Neuronal stem cell (in vitro differentiated cells): ENCODE measurements at regions not wholly inside any gene's neighbourhood (a gene's known extent, or its start where the extent isn't known, plus 50 kb on each side); places are given as distances from the start of the nearest gene placed in this dataset.
"Not testable (repeated sequence)": the region's sequence is repeated elsewhere in the genome, so short reads cannot be mapped to it uniquely, and the experiment has no call there.

Source experiments
- DNase-seq: peaks from one replicate; pipeline ENCODE4 v3.0.0-alpha.2; 2013; ENCODE audit warnings: low spot score
- H2AFZ ChIP-seq: one replicate; pipeline ENCODE4 v1.6.1; 2013; ENCODE audit warnings: mild to moderate bottlenecking, low read length, inconsistent platforms
- H2AK5ac ChIP-seq: 2 replicates; pipeline ENCODE4 v1.6.1; 2013; ENCODE audit warnings: low read depth, mild to moderate bottlenecking, inconsistent platforms, low read length, moderate library complexity, mixed read lengths
- H2BK120ac ChIP-seq: 2 replicates; pipeline ENCODE4 v1.6.1; 2013; ENCODE audit warnings: low read depth, mild to moderate bottlenecking, inconsistent platforms, low read length, moderate library complexity, mixed read lengths
- H2BK12ac ChIP-seq: one replicate; pipeline ENCODE4 v1.6.1; 2013; ENCODE audit warnings: low read length, inconsistent platforms
- H2BK15ac ChIP-seq: 2 replicates; pipeline ENCODE4 v1.6.1; 2013; ENCODE audit warnings: mild to moderate bottlenecking, low read length, inconsistent platforms, mixed read lengths
- H2BK5ac ChIP-seq: one replicate; pipeline ENCODE4 v1.6.1; 2013; ENCODE audit warnings: inconsistent platforms, mild to moderate bottlenecking, low read length, moderate library complexity
- H3K14ac ChIP-seq: one replicate; pipeline ENCODE4 v1.6.1; 2013; ENCODE audit warnings: low read length, inconsistent platforms
- H3K18ac ChIP-seq: 2 replicates; pipeline ENCODE4 v1.6.1; 2013; ENCODE audit warnings: low read length, inconsistent platforms
- H3K23ac ChIP-seq: 2 replicates; pipeline ENCODE4 v1.6.1; 2013; ENCODE audit warnings: low read depth, mild to moderate bottlenecking, mixed read lengths, low read length, inconsistent platforms; ENCODE audit not compliant: poor library complexity
- H3K27ac ChIP-seq: replicated peaks from 3 replicates; pipeline ENCODE4 v1.5.1; 2013; ENCODE audit warnings: low read length, inconsistent platforms
- H3K27me3 ChIP-seq, 3 experiments: 2 replicates each; pipeline ENCODE4 v1.6.1; 2013; ENCODE audit warnings: low read length in 3 of 3, mild to moderate bottlenecking in 2 of 3, inconsistent platforms in 1 of 3, low read depth in 1 of 3, mixed read lengths in 1 of 3, moderate library complexity in 1 of 3; ENCODE audit not compliant: control insufficient read depth in 3 of 3, insufficient read depth in 3 of 3
- H3K36me3 ChIP-seq, 2 donors: replicated peaks in 1 of 2; 2 replicates each; pipeline ENCODE4 v1.6.1; 2013; ENCODE audit warnings: low read length in 2 of 2; ENCODE audit not compliant: control insufficient read depth in 2 of 2, insufficient read depth in 2 of 2
- H3K4ac ChIP-seq: 2 replicates; pipeline ENCODE4 v1.6.1; 2013; ENCODE audit warnings: inconsistent platforms, mild to moderate bottlenecking, low read length, moderate library complexity
- H3K4me1 ChIP-seq, 2 donors: 1 replicate in 1 of 2; 2 replicates in 1 of 2; pipeline ENCODE4 v1.6.1; 2013; ENCODE audit warnings: low read length in 2 of 2, low read depth in 1 of 2; ENCODE audit not compliant: control insufficient read depth in 2 of 2, insufficient read depth in 1 of 2
- H3K4me2 ChIP-seq: one replicate; pipeline ENCODE4 v1.6.1; 2013; ENCODE audit warnings: mild to moderate bottlenecking, low read length, inconsistent platforms; ENCODE audit not compliant: insufficient read depth, poor library complexity, severe bottlenecking
- H3K4me3 ChIP-seq, 2 donors: 2 replicates each; pipeline ENCODE4 v1.5.1; 2013; ENCODE audit warnings: low read length in 2 of 2, mild to moderate bottlenecking in 2 of 2, inconsistent platforms in 1 of 2, moderate library complexity in 1 of 2
- H3K79me1 ChIP-seq: one replicate; pipeline ENCODE4 v1.6.1; 2013; ENCODE audit warnings: low read depth, mild to moderate bottlenecking, inconsistent platforms, low read length, moderate library complexity
- H3K9ac ChIP-seq: one replicate; pipeline ENCODE4 v1.6.1; 2013; ENCODE audit warnings: mild to moderate bottlenecking, low read depth, low read length, inconsistent platforms; ENCODE audit not compliant: poor library complexity
- H3K9me3 ChIP-seq, 2 donors: replicated peaks in 1 of 2; 2 replicates each; pipeline versions ENCODE3 to v1.6.1; 2013; ENCODE audit warnings: low read length in 2 of 2, mild to moderate bottlenecking in 2 of 2, inconsistent platforms in 1 of 2, low read depth in 1 of 2, mixed read lengths in 1 of 2, moderate library complexity in 1 of 2; ENCODE audit not compliant: control insufficient read depth in 2 of 2, insufficient read depth in 1 of 2
- H4K8ac ChIP-seq: one replicate; pipeline ENCODE4 v1.6.1; 2013; ENCODE audit warnings: low read depth, mild to moderate bottlenecking, inconsistent platforms, low read length, moderate library complexity
- H4K91ac ChIP-seq: one replicate; pipeline ENCODE4 v1.6.1; 2013; ENCODE audit warnings: low read length, low read depth, mild to moderate bottlenecking, inconsistent platforms; ENCODE audit not compliant: poor library complexity
- WGBS, 2 donors: extraction: QIAGEN DNeasy Blood & Tissue Kit; methylation state at CpG; one replicate each; pipeline ENCODE4 v1.1.7; 2013; ENCODE audit warnings: missing lambda C conversion rate in 2 of 2, mixed read lengths in 1 of 2; ENCODE audit not compliant: insufficient read length in 2 of 2, insufficient replicate concordance in 1 of 2; ENCODE audit errors: extremely low coverage in 2 of 2; 5-methylcytosine and 5-hydroxymethylcytosine counted together

DNA sequence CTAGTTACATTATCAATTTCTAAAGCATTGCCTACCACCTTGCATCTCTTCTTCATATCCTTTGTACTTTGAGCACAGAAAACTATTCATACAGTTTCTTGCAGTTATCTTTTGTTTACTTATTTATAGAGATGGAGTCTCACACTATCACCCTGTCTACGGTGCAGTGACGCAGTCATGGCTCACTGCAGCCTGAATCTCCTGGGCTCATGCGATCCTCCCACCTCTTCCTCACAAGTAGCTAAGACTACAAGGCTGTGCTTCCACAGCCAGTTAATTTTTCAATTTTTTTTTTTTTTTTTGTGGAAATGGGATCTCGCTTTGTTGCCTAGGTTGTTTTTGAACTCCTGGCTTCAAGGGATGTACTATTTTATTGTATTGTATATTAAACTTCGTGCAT is 158.0 kb downstream of the TTC6 start:
- Histone ChIP-seq H3K79me1 (no peaks in the 10 kb centered on the region), H2BK5ac (no peak overlapping the region), H2AK5ac (no peak overlapping the region), H3K4me3 (no peak overlapping the region), H4K91ac (no peak overlapping the region), H3K27ac (no peak overlapping the region), H4K8ac (no peak overlapping the region), H3K36me3 (no peaks in the 10 kb centered on the region), H3K18ac (no peak overlapping the region), H2AFZ (no peak overlapping the region), H2BK120ac (no peak overlapping the region), H3K23ac (no peak overlapping the region), H3K4ac (no peak overlapping the region), H3K9ac (no peak overlapping the region), H3K4me1 (no peaks in the 10 kb centered on the region), H3K4me2 (no peak overlapping the region), H2BK15ac (no peak overlapping the region), H2BK12ac (no peak overlapping the region), H3K27me3 (no peaks in the 10 kb centered on the region), H3K9me3 (no peaks in the 10 kb centered on the region), H3K14ac (no peak overlapping the region)
- WGBS, 2 donors, result no CpG with 5 or more reads among the region's 5 CpGs
- no peak for DNase-seq

DNA sequence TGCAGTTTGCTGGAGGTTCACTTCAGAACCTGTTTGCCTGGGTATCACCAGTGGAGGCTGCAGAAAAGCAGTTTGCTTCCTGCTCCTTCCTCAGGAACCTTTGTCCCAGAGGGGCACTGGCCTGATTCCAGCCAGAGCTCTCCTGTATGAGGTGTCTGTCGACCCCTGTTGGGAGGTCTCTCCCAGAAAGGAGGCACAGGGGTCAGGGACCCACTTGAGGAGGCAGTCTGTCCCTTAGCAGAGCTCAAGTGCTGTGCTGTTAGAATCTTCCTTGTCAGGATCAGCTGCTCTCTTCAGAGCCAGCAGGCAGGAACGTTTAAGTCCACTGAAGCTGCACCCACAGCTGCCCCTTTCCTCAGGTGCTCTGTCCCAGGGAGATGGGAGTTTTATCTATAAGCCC is 164.8 kb downstream of the TTC6 start:
- not testable (repeated sequence) for H2BK5ac ChIP-seq, H2BK120ac ChIP-seq, H4K91ac ChIP-seq, H3K9ac ChIP-seq, H3K4me3 ChIP-seq, H3K14ac ChIP-seq, H3K27me3 ChIP-seq, H3K9me3 ChIP-seq, H2BK15ac ChIP-seq, H2AFZ ChIP-seq, H3K36me3 ChIP-seq, H3K79me1 ChIP-seq, H3K4me1 ChIP-seq, H3K23ac ChIP-seq, H3K18ac ChIP-seq, H2BK12ac ChIP-seq, H3K4ac ChIP-seq, H2AK5ac ChIP-seq, DNase-seq, H3K4me2 ChIP-seq, H4K8ac ChIP-seq, H3K27ac ChIP-seq
- no CpG with 5 or more reads among the region's 2 CpGs for WGBS, 2 donors

DNA sequence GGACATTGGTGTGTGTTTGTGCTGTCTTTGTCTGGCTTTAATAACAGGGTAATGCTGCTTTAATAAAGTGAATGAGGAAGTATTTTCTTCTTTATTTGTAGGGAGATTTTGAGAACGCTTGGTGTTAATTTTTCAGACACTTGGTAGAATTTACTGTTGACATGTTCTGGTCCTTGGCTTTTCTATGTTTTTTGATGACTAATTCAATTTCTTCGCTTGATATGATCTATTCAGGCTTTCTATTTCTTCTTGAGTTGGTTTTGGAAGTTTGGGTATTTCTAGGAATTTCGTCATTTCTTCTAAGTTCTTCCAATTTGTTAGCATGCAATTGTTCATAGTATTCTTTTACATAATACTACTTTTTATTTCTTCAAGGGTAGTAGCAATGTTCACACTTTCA is 167.8 kb downstream of the TTC6 start:
- WGBS, 2 donors, result no CpG with 5 or more reads among the region's 3 CpGs
- H2BK15ac ChIP-seq, result no peak overlapping the region
- no peak overlapping the region for H3K23ac ChIP-seq
- no peaks in the 10 kb centered on the region for H3K79me1 ChIP-seq
- H4K8ac ChIP-seq, result no peak overlapping the region
- no peak overlapping the region for H3K4me2 ChIP-seq
- H2BK5ac ChIP-seq, result no peak overlapping the region
- no peak overlapping the region for H3K4me3 ChIP-seq
- no peak overlapping the region for H3K4ac ChIP-seq
- no peaks in the 10 kb centered on the region for H3K36me3 ChIP-seq
- no peaks in the 10 kb centered on the region for H3K4me1 ChIP-seq
- no peak overlapping the region for H3K9ac ChIP-seq
- no peak overlapping the region for H3K27ac ChIP-seq
- H3K14ac ChIP-seq, result no peak overlapping the region
- no peak overlapping the region for H2BK120ac ChIP-seq
- H2AFZ ChIP-seq, result no peak overlapping the region
- no peaks in the 10 kb centered on the region for H3K9me3 ChIP-seq
- no peak overlapping the region for H2BK12ac ChIP-seq
- H3K27me3 ChIP-seq, result no peaks in the 10 kb centered on the region
- DNase-seq, result no peak
- no peak overlapping the region for H2AK5ac ChIP-seq
- no peak overlapping the region for H4K91ac ChIP-seq
- H3K18ac ChIP-seq, result no peak overlapping the region

DNA sequence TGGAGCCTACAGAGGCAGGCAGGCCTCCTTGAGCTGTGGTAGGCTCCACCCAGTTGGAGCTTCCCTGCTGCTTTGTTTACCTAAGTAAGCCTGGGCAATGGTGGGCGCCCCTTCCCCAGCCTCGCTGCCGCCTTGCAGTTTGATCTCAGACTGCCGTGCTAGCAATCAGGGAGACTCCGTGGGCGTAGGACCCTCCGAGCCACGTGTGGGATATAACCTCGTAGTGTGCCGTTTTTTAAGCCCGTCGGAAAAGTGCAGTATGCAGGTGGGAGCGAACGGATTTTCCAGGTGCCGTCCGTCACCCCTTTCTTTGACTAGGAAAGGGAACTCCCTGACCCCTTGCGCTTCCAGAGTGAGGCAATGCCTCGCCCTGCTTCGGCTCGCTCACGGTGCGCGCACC is 176.9 kb downstream of the TTC6 start:
- H3K4me1 ChIP-seq, H2BK120ac ChIP-seq, H3K4me2 ChIP-seq, H3K79me1 ChIP-seq, H3K18ac ChIP-seq, H2AK5ac ChIP-seq, H3K4me3 ChIP-seq, DNase-seq, H2AFZ ChIP-seq, H3K9me3 ChIP-seq, H3K14ac ChIP-seq, H4K91ac ChIP-seq, H2BK5ac ChIP-seq, H2BK12ac ChIP-seq, H3K9ac ChIP-seq, H3K4ac ChIP-seq, H3K27me3 ChIP-seq, H3K27ac ChIP-seq, H4K8ac ChIP-seq, H3K23ac ChIP-seq, H2BK15ac ChIP-seq, H3K36me3 ChIP-seq: not testable (repeated sequence)
- no CpG with 5 or more reads among the region's 23 CpGs for WGBS, 2 donors
